ENCODE measurements at regions not wholly inside any gene's neighbourhood (a gene's known extent, or its start where the extent isn't known, plus 50 kb on each side); places are given as distances from the start of the nearest gene placed in this dataset.

GRCh38 chr2:188765522-188766470, 208.4 kb upstream of the COL3A1 start:
- H3K36me3 ChIP-seq (ENCODE audit: insufficient read depth): no peaks in the 10 kb centered on the region
- H3K27me3 ChIP-seq (ENCODE audit: insufficient read depth): no peaks in the 10 kb centered on the region
- Mint-ChIP-seq H3K27ac (no peak overlapping the region), H3K4me3 (no peak overlapping the region), H3K27me3 (ENCODE audit: insufficient read depth, low read depth, poor library complexity) (peaks cover 2% of the 10 kb centered on the region), H3K9me3 (no peaks in the 10 kb centered on the region), H3K4me1 (no peaks in the 10 kb centered on the region), H3K36me3 (ENCODE audit: low read depth) (no peaks in the 10 kb centered on the region)
- no peaks in the 10 kb centered on the region for H3K9me2 ChIP-seq (ENCODE audit: insufficient read depth)
- TF ChIP-seq, protein P1, sequence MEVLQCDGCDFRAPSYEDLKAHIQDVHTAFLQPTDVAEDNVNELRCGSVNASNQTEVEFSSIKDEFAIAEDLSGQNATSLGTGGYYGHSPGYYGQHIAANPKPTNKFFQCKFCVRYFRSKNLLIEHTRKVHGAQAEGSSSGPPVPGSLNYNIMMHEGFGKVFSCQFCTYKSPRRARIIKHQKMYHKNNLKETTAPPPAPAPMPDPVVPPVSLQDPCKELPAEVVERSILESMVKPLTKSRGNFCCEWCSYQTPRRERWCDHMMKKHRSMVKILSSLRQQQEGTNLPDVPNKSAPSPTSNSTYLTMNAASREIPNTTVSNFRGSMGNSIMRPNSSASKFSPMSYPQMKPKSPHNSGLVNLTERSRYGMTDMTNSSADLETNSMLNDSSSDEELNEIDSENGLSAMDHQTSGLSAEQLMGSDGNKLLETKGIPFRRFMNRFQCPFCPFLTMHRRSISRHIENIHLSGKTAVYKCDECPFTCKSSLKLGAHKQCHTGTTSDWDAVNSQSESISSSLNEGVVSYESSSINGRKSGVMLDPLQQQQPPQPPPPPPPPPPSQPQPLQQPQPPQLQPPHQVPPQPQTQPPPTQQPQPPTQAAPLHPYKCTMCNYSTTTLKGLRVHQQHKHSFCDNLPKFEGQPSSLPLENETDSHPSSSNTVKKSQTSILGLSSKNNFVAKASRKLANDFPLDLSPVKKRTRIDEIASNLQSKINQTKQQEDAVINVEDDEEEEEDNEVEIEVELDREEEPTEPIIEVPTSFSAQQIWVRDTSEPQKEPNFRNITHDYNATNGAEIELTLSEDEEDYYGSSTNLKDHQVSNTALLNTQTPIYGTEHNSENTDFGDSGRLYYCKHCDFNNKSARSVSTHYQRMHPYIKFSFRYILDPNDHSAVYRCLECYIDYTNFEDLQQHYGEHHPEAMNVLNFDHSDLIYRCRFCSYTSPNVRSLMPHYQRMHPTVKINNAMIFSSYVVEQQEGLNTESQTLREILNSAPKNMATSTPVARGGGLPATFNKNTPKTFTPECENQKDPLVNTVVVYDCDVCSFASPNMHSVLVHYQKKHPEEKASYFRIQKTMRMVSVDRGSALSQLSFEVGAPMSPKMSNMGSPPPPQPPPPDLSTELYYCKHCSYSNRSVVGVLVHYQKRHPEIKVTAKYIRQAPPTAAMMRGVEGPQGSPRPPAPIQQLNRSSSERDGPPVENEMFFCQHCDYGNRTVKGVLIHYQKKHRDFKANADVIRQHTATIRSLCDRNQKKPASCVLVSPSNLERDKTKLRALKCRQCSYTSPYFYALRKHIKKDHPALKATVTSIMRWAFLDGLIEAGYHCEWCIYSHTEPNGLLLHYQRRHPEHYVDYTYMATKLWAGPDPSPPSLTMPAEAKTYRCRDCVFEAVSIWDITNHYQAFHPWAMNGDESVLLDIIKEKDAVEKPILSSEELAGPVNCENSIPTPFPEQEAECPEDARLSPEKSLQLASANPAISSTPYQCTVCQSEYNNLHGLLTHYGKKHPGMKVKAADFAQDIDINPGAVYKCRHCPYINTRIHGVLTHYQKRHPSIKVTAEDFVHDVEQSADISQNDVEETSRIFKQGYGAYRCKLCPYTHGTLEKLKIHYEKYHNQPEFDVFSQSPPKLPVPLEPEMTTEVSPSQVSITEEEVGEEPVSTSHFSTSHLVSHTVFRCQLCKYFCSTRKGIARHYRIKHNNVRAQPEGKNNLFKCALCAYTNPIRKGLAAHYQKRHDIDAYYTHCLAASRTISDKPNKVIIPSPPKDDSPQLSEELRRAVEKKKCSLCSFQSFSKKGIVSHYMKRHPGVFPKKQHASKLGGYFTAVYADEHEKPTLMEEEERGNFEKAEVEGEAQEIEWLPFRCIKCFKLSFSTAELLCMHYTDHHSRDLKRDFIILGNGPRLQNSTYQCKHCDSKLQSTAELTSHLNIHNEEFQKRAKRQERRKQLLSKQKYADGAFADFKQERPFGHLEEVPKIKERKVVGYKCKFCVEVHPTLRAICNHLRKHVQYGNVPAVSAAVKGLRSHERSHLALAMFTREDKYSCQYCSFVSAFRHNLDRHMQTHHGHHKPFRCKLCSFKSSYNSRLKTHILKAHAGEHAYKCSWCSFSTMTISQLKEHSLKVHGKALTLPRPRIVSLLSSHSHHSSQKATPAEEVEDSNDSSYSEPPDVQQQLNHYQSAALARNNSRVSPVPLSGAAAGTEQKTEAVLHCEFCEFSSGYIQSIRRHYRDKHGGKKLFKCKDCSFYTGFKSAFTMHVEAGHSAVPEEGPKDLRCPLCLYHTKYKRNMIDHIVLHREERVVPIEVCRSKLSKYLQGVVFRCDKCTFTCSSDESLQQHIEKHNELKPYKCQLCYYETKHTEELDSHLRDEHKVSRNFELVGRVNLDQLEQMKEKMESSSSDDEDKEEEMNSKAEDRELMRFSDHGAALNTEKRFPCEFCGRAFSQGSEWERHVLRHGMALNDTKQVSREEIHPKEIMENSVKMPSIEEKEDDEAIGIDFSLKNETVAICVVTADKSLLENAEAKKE (CRISPR knock-in tag; IDR thresholded peaks at IDR 0.05): no peak
- TF ChIP-seq, protein P2, sequence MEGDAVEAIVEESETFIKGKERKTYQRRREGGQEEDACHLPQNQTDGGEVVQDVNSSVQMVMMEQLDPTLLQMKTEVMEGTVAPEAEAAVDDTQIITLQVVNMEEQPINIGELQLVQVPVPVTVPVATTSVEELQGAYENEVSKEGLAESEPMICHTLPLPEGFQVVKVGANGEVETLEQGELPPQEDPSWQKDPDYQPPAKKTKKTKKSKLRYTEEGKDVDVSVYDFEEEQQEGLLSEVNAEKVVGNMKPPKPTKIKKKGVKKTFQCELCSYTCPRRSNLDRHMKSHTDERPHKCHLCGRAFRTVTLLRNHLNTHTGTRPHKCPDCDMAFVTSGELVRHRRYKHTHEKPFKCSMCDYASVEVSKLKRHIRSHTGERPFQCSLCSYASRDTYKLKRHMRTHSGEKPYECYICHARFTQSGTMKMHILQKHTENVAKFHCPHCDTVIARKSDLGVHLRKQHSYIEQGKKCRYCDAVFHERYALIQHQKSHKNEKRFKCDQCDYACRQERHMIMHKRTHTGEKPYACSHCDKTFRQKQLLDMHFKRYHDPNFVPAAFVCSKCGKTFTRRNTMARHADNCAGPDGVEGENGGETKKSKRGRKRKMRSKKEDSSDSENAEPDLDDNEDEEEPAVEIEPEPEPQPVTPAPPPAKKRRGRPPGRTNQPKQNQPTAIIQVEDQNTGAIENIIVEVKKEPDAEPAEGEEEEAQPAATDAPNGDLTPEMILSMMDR (conservative IDR thresholded peaks at IDR 0.05; ENCODE audit: low read depth in 2 of 2): peak; percentile 65 to 72
- TF ChIP-seq JUNB (IDR thresholded peaks at IDR 0.05; ENCODE audit: unreplicated experiment) (no peak), EZH2phosphoT487 (IDR thresholded peaks at IDR 0.05; ENCODE audit: unreplicated experiment) (no peak), REST (IDR thresholded peaks at IDR 0.05; ENCODE audit: unreplicated experiment) (no peak)
- no peak overlapping the region for H3K4me2 ChIP-seq
- H3K27ac ChIP-seq (ENCODE audit: low read depth): no peak overlapping the region
- ATAC-seq (peak; percentile 75), DNase-seq (ENCODE audit: low spot score) (peak; percentile 52)
- H3K79me2 ChIP-seq (replicated peaks; ENCODE audit: insufficient read depth): no peaks in the 10 kb centered on the region
- no peaks in the 10 kb centered on the region for H4K20me1 ChIP-seq (replicated peaks; ENCODE audit: insufficient read depth)
- H3K4me1 ChIP-seq (ENCODE audit: insufficient read depth): no peaks in the 10 kb centered on the region
- H3F3A ChIP-seq (replicated peaks; ENCODE audit: low read depth): no peaks in the 10 kb centered on the region
- no peak overlapping the region for H3K4me3 ChIP-seq
- no peak overlapping the region for H2AFZ ChIP-seq
